ENCODE measurements at regions not wholly inside any gene's neighbourhood (a gene's known extent, or its start where the extent isn't known, plus 50 kb on each side); places are given as distances from the start of the nearest gene placed in this dataset.

DNA sequence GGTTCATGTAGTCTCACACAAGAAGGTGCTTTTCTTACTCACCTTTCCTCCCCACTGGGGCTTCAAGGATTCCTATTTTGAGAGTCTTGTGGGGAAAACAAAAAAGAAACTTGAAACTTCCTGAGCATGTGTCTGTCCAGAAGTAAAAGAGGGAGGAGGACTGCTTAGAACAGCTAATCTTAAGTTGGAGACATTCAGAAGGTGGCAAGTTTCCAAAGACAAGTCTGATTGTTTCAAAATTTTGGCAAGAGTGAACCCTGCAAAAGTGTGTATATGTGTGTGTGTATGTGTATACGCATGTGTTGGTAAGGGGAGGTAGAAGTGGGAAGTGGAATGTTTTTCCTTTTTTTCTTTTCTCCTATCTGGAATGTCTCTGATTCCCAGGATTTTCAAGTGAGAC is 189.0 kb upstream of the FRMPD4 start:
- TF ChIP-seq, protein P1, sequence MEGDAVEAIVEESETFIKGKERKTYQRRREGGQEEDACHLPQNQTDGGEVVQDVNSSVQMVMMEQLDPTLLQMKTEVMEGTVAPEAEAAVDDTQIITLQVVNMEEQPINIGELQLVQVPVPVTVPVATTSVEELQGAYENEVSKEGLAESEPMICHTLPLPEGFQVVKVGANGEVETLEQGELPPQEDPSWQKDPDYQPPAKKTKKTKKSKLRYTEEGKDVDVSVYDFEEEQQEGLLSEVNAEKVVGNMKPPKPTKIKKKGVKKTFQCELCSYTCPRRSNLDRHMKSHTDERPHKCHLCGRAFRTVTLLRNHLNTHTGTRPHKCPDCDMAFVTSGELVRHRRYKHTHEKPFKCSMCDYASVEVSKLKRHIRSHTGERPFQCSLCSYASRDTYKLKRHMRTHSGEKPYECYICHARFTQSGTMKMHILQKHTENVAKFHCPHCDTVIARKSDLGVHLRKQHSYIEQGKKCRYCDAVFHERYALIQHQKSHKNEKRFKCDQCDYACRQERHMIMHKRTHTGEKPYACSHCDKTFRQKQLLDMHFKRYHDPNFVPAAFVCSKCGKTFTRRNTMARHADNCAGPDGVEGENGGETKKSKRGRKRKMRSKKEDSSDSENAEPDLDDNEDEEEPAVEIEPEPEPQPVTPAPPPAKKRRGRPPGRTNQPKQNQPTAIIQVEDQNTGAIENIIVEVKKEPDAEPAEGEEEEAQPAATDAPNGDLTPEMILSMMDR (IDR thresholded peaks at IDR 0.05; ENCODE audit: low read depth, low read length, missing input control): no peak
- TF ChIP-seq YY1 (IDR thresholded peaks at IDR 0.05): no peak
- TF ChIP-seq GABPA (IDR thresholded peaks at IDR 0.05 in 1 of 2, conservative IDR thresholded peaks at IDR 0.05 in 1 of 2): no peak
- TF ChIP-seq RAD21 (IDR thresholded peaks at IDR 0.05): no peak
- TF ChIP-seq, protein P2, sequence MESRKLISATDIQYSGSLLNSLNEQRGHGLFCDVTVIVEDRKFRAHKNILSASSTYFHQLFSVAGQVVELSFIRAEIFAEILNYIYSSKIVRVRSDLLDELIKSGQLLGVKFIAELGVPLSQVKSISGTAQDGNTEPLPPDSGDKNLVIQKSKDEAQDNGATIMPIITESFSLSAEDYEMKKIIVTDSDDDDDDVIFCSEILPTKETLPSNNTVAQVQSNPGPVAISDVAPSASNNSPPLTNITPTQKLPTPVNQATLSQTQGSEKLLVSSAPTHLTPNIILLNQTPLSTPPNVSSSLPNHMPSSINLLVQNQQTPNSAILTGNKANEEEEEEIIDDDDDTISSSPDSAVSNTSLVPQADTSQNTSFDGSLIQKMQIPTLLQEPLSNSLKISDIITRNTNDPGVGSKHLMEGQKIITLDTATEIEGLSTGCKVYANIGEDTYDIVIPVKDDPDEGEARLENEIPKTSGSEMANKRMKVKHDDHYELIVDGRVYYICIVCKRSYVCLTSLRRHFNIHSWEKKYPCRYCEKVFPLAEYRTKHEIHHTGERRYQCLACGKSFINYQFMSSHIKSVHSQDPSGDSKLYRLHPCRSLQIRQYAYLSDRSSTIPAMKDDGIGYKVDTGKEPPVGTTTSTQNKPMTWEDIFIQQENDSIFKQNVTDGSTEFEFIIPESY (IDR thresholded peaks at IDR 0.05): no peak
- TF ChIP-seq, protein P3, sequence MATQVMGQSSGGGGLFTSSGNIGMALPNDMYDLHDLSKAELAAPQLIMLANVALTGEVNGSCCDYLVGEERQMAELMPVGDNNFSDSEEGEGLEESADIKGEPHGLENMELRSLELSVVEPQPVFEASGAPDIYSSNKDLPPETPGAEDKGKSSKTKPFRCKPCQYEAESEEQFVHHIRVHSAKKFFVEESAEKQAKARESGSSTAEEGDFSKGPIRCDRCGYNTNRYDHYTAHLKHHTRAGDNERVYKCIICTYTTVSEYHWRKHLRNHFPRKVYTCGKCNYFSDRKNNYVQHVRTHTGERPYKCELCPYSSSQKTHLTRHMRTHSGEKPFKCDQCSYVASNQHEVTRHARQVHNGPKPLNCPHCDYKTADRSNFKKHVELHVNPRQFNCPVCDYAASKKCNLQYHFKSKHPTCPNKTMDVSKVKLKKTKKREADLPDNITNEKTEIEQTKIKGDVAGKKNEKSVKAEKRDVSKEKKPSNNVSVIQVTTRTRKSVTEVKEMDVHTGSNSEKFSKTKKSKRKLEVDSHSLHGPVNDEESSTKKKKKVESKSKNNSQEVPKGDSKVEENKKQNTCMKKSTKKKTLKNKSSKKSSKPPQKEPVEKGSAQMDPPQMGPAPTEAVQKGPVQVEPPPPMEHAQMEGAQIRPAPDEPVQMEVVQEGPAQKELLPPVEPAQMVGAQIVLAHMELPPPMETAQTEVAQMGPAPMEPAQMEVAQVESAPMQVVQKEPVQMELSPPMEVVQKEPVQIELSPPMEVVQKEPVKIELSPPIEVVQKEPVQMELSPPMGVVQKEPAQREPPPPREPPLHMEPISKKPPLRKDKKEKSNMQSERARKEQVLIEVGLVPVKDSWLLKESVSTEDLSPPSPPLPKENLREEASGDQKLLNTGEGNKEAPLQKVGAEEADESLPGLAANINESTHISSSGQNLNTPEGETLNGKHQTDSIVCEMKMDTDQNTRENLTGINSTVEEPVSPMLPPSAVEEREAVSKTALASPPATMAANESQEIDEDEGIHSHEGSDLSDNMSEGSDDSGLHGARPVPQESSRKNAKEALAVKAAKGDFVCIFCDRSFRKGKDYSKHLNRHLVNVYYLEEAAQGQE (IDR thresholded peaks at IDR 0.05): no peak
- no peak for TF ChIP-seq SP1 (IDR thresholded peaks at IDR 0.05)
- TF ChIP-seq, protein P4, sequence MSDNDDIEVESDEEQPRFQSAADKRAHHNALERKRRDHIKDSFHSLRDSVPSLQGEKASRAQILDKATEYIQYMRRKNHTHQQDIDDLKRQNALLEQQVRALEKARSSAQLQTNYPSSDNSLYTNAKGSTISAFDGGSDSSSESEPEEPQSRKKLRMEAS (IDR thresholded peaks at IDR 0.05): no peak
- no peak for TF ChIP-seq TAF1 (conservative IDR thresholded peaks at IDR 0.05)
- no peak for TF ChIP-seq JUND (IDR thresholded peaks at IDR 0.05)
- TF ChIP-seq EGR1 (IDR thresholded peaks at IDR 0.05; ENCODE audit: low read depth in 2 of 2): no peak
- TF ChIP-seq, protein P5, sequence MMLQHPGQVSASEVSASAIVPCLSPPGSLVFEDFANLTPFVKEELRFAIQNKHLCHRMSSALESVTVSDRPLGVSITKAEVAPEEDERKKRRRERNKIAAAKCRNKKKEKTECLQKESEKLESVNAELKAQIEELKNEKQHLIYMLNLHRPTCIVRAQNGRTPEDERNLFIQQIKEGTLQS (IDR thresholded peaks at IDR 0.05): no peak
- no peak for TF ChIP-seq FOXA1 (IDR thresholded peaks at IDR 0.05)
